ENCODE measurements at regions not wholly inside any gene's neighbourhood (a gene's known extent, or its start where the extent isn't known, plus 50 kb on each side); places are given as distances from the start of the nearest gene placed in this dataset.

DNA sequence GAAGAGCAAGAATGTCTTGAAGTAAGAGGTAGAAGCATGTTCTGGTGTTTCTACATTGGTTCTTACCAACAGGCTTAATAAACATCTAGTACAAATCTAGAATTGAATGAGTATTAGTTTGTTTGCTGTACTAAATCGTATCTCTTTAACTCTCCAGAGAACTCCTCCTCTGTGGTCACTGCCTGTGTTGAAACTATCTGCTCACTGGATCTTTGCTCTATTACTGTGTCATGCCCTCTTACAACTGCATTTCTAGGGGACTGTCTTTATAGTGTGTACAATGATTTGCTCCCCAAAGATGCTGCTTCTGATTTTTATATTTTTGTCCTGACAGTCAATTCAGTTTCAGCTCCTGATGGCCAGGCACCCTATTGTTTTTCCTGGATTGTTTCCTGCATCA, 50.1 kb upstream of the E2F7 start:
- no peak for TF ChIP-seq TAF1 (IDR thresholded peaks at IDR 0.05; ENCODE audit: borderline replicate concordance, low read depth, low read length)
- TF ChIP-seq POLR2AphosphoS5 (IDR thresholded peaks at IDR 0.05; ENCODE audit: low read depth, low read length): no peak
- no peak for TF ChIP-seq POLR2A (IDR thresholded peaks at IDR 0.05; ENCODE audit: low read depth, low read length)

Data from GM12892 (cell line).